B cell (primary cell): ENCODE measurements at regions not wholly inside any gene's neighbourhood (a gene's known extent, or its start where the extent isn't known, plus 50 kb on each side); places are given as distances from the start of the nearest gene placed in this dataset.

Experiments used
- ATAC-seq: fragments of 200-7000 bp; cut with Tn5 transposase; one replicate; pipeline ENCODE4 v1.10.0; 2021; ENCODE audit warnings: low read depth, mild to moderate bottlenecking, moderate number of reproducible peaks, moderate library complexity
- CTCF ChIA-PET: fragments of 350-600 bp; sonication (Branson Sonifier 250); formaldehyde crosslinking; loops from one replicate; lab custom pipeline; 2021; ENCODE audit warnings: antibody characterized with exemption, inconsistent platforms; lab: Charles Lee
- POLR2A ChIA-PET: fragments of 350-600 bp; sonication (Branson Sonifier 250); formaldehyde crosslinking; loops from one replicate; lab custom pipeline; 2021; ENCODE audit warnings: antibody characterized with exemption; lab: Charles Lee
- DNase-seq: peaks from one replicate; pipeline ENCODE4 v3.0.0; 2013
- H2AFZ ChIP-seq: 2 replicates; pipeline ENCODE4 v1.6.1; 2012; ENCODE audit warnings: mild to moderate bottlenecking, low read depth, low read length; ENCODE audit not compliant: insufficient read depth, poor library complexity, severe bottlenecking
- H3K27ac ChIP-seq, 2 donors: 1 replicate in 1 of 2; 2 replicates in 1 of 2; pipeline ENCODE4 v1.5.1; 2012 to 2013; ENCODE audit warnings: low read length in 2 of 2, mild to moderate bottlenecking in 2 of 2, moderate library complexity in 1 of 2
- H3K27me3 ChIP-seq, 4 experiments: fragments of 200-600 bp in 1 of 4; sonication (generic) in 1 of 4; replicated peaks in 1 of 4; 1 replicate in 2 of 4; 2 replicates in 2 of 4; pipeline versions ENCODE4 v1.6.1 to v1.7.0; 2013 to 2016; ENCODE audit warnings: low read length in 3 of 4, mild to moderate bottlenecking in 2 of 4, mixed read lengths in 1 of 4, moderate library complexity in 1 of 4; ENCODE audit not compliant: insufficient read depth in 4 of 4, control insufficient read depth in 3 of 4; ENCODE audit errors: control extremely low read depth in 1 of 4
- H3K36me3 ChIP-seq, 2 experiments: replicated peaks in 1 of 2; 1 replicate in 1 of 2; 2 replicates in 1 of 2; pipeline versions ENCODE4 v1.6.1 to v1.7.1; 2013; ENCODE audit warnings: low read length in 1 of 2; ENCODE audit not compliant: insufficient read depth in 2 of 2, control insufficient read depth in 1 of 2; ENCODE audit errors: control extremely low read depth in 1 of 2, extremely low read depth in 1 of 2
- H3K4me1 ChIP-seq, 2 donors: fragments of 200-600 bp in 1 of 2; sonication (generic) in 1 of 2; 1 replicate in 1 of 2; 2 replicates in 1 of 2; pipeline versions ENCODE4 v1.5.1 to v1.6.1; 2013 to 2017; ENCODE audit warnings: low read length in 2 of 2; ENCODE audit not compliant: control insufficient read depth in 2 of 2, insufficient read depth in 2 of 2
- H3K4me2 ChIP-seq: replicated peaks from 2 replicates; pipeline ENCODE3; 2012; ENCODE audit warnings: mild to moderate bottlenecking, low read depth, low read length; ENCODE audit not compliant: poor library complexity, severe bottlenecking
- H3K4me3 ChIP-seq, 5 experiments: fragments of 200-600 bp in 1 of 5; sonication (generic) in 1 of 5; 1 replicate in 3 of 5; 2 replicates in 2 of 5; pipeline versions ENCODE4 v1.5.1 to v1.7.0; 2011 to 2016; ENCODE audit warnings: low read length in 4 of 5, mild to moderate bottlenecking in 4 of 5, low read depth in 2 of 5, control low read depth in 1 of 5, moderate library complexity in 1 of 5; ENCODE audit not compliant: insufficient read depth in 1 of 5; ENCODE audit errors: control extremely low read depth in 1 of 5, extremely low read depth in 1 of 5
- H3K79me2 ChIP-seq: fragments of 200-600 bp; sonication (generic); one replicate; pipeline ENCODE4 v1.6.0; 2016; ENCODE audit warnings: low read length; ENCODE audit not compliant: control insufficient read depth, insufficient read depth
- H3K9ac ChIP-seq: fragments of 200-600 bp; sonication (generic); 2 replicates; pipeline ENCODE4 v1.6.1; 2017; ENCODE audit warnings: mild to moderate bottlenecking, low read length, moderate library complexity
- H3K9me3 ChIP-seq, 3 donors: one replicate each; pipeline versions ENCODE4 v1.6.1 to v1.7.1; 2013; ENCODE audit warnings: low read length in 2 of 3; ENCODE audit not compliant: control insufficient read depth in 2 of 3, insufficient read depth in 1 of 3; ENCODE audit errors: control extremely low read depth in 1 of 3
- H4K20me1 ChIP-seq: 2 replicates; pipeline ENCODE4 v1.6.0; 2012; ENCODE audit warnings: mild to moderate bottlenecking, low read length; ENCODE audit not compliant: insufficient read depth, control insufficient read depth, poor library complexity, severe bottlenecking
- H3K27ac Mint-ChIP-seq: one replicate; pipeline ENCODE4 v1.8.0; 2021; ENCODE audit warnings: mixed read lengths
- H3K27me3 Mint-ChIP-seq: one replicate; pipeline ENCODE4 v1.8.0; 2021; ENCODE audit warnings: mixed read lengths
- H3K4me1 Mint-ChIP-seq: one replicate; pipeline ENCODE4 v1.8.0; 2021; ENCODE audit warnings: mixed read lengths
- H3K4me3 Mint-ChIP-seq: one replicate; pipeline ENCODE4 v1.8.0; 2021; ENCODE audit warnings: mixed read lengths
- H3K9me3 Mint-ChIP-seq: one replicate; pipeline ENCODE4 v1.8.0; 2022; ENCODE audit warnings: mixed read lengths; ENCODE audit not compliant: insufficient read depth
- EZH2 ChIP-seq: IDR thresholded peaks from 2 replicates; pipeline ENCODE4 v1.6.1; 2012; ENCODE audit warnings: borderline replicate concordance, low read depth, mild to moderate bottlenecking, moderate library complexity, low read length; ENCODE audit not compliant: insufficient read depth, poor library complexity, severe bottlenecking
- WGBS: methylation state at CpG from one replicate; pipeline ENCODE4 v1.1.5; 2013; ENCODE audit warnings: missing lambda C conversion rate; ENCODE audit not compliant: insufficient coverage; 5-methylcytosine and 5-hydroxymethylcytosine counted together
- intact Hi-C: fragments of 100-400 bp; cut with micrococcal nuclease; formaldehyde crosslinking; loops from one replicate; pipeline ENCODE4 v1.10.0; 2022
- TF ChIP-seq, protein P1 (sequence below): fragments of 200-600 bp; IDR thresholded peaks from one replicate; pipeline ENCODE4 v1.8.0; 2022; ENCODE audit warnings: antibody characterized with exemption, mild to moderate bottlenecking

DNA sequence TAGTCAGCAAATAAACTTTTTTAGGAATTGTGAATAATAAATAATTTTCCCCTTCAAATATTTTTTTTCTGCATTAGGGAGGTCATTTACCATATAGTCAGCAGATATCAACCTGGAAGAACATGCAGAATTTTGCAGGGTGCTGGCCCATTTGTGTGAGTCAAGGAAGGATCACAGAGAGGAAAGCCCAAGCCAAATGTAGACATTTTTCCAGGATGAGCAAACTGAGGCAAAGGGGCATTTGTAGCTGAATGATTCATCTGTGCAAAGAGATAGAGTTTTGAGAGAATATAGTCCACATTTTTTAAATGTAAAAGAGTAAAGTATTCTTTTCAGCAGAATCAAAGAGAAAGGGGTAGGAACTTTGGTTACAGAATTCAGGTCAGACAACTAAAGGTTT, 555.5 kb upstream of the MARCKS start:
- H3K9me3 ChIP-seq = no peaks in the 10 kb centered on the region
- no peaks in the 10 kb centered on the region for H3K27me3 Mint-ChIP-seq
- H3K4me1 Mint-ChIP-seq = peaks cover 5% of the 10 kb centered on the region
- no peak overlapping the region for H3K9ac ChIP-seq
- TF ChIP-seq EZH2 = no peak
- TF ChIP-seq, protein P1, sequence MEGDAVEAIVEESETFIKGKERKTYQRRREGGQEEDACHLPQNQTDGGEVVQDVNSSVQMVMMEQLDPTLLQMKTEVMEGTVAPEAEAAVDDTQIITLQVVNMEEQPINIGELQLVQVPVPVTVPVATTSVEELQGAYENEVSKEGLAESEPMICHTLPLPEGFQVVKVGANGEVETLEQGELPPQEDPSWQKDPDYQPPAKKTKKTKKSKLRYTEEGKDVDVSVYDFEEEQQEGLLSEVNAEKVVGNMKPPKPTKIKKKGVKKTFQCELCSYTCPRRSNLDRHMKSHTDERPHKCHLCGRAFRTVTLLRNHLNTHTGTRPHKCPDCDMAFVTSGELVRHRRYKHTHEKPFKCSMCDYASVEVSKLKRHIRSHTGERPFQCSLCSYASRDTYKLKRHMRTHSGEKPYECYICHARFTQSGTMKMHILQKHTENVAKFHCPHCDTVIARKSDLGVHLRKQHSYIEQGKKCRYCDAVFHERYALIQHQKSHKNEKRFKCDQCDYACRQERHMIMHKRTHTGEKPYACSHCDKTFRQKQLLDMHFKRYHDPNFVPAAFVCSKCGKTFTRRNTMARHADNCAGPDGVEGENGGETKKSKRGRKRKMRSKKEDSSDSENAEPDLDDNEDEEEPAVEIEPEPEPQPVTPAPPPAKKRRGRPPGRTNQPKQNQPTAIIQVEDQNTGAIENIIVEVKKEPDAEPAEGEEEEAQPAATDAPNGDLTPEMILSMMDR = no peak
- H3K4me3 ChIP-seq = no peak overlapping the region
- H3K79me2 ChIP-seq = no peaks in the 10 kb centered on the region
- H2AFZ ChIP-seq = no peak overlapping the region
- H4K20me1 ChIP-seq = no peaks in the 10 kb centered on the region
- no peak overlapping the region for H3K27ac Mint-ChIP-seq
- H3K4me1 ChIP-seq = peaks cover 0 to 2% of the 10 kb centered on the region in 2 donors
- H3K27ac ChIP-seq = no peak overlapping the region
- ChIA-PET POLR2A (no interaction called here), CTCF (interaction anchor here (0.7 to 2.5 kb wide), 3 partner anchors 10 to 557 kb away, joined by 3 to 11 read pairs (median 3); no protein-coding TSS in a partner anchor)
- no peak for DNase-seq
- H3K4me3 Mint-ChIP-seq = no peak overlapping the region
- no peaks in the 10 kb centered on the region for H3K36me3 ChIP-seq
- intact Hi-C loops = no loop called here
- no peaks in the 10 kb centered on the region for H3K27me3 ChIP-seq
- no peak for ATAC-seq
- H3K4me2 ChIP-seq = no peak overlapping the region
- H3K9me3 Mint-ChIP-seq = no peaks in the 10 kb centered on the region

DNA sequence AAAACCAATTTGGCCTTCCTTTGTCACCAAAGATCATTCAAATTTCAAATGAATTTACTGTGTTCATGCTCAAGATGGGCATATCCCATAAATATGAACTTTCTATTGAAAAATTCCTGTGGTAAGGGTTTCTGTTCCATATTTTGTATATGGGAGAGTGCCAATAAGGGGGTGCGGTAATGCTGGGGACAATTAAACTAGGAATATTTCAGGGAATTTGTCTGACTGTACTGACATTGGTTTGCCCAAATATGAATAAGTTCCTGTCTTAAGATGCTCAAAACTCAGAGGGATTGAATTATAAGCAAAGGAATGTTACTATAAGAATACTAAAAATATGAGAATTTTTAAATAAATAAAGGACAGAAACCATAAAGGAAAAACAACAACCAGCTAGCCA, 553.0 kb upstream of the MARCKS start:
- ATAC-seq (no peak), DNase-seq (no peak)
- Histone ChIP-seq H3K4me1 (peaks cover 0 to 5% of the 10 kb centered on the region in 2 donors), H3K79me2 (no peaks in the 10 kb centered on the region), H3K27ac (no peak overlapping the region), H3K4me2 (no peak overlapping the region), H3K36me3 (no peaks in the 10 kb centered on the region), H4K20me1 (no peaks in the 10 kb centered on the region), H3K4me3 (no peak overlapping the region), H3K9me3 (no peaks in the 10 kb centered on the region), H2AFZ (no peak overlapping the region), H3K9ac (no peak overlapping the region), H3K27me3 (no peaks in the 10 kb centered on the region)
- CTCF ChIA-PET = interaction anchor here (0.7 to 3.5 kb wide), 5 partner anchors 464 to 604 kb away, joined by 3 to 32 read pairs (median 6); no protein-coding TSS in a partner anchor
- Mint-ChIP-seq H3K27ac (no peak overlapping the region), H3K27me3 (no peaks in the 10 kb centered on the region), H3K4me3 (no peak overlapping the region), H3K9me3 (no peaks in the 10 kb centered on the region), H3K4me1 (peaks cover 8% of the 10 kb centered on the region)
- WGBS = 100% methylated on average over 1 of the region's 1 CpG
- POLR2A ChIA-PET = no interaction called here
- intact Hi-C loops = no loop called here
- no peak for TF ChIP-seq EZH2
- TF ChIP-seq, protein P1 = no peak
